GM23248 (cell line): ENCODE measurements at regions not wholly inside any gene's neighbourhood (a gene's known extent, or its start where the extent isn't known, plus 50 kb on each side); places are given as distances from the start of the nearest gene placed in this dataset.

Experiments
- DNase-seq: peaks from one replicate; pipeline ENCODE4 v3.0.0-alpha.2; 2015
- H2AFZ ChIP-seq: fragments of 200-600 bp; sonication (generic); 2 replicates; pipeline ENCODE4 v1.6.1; 2016; ENCODE audit warnings: antibody characterized with exemption
- H3F3A ChIP-seq: fragments of 200-600 bp; sonication (generic); 2 replicates; pipeline ENCODE4 v1.6.1; 2016; ENCODE audit warnings: mild to moderate bottlenecking, antibody characterized with exemption, mixed run types; ENCODE audit not compliant: insufficient read depth
- H3K27ac ChIP-seq: fragments of 200-600 bp; sonication (generic); 2 replicates; pipeline ENCODE4 v1.5.1; 2016; ENCODE audit warnings: mild to moderate bottlenecking
- H3K27me3 ChIP-seq: fragments of 200-600 bp; sonication (generic); replicated peaks from 2 replicates; pipeline ENCODE4 v1.6.1; 2016; ENCODE audit warnings: mild to moderate bottlenecking; ENCODE audit not compliant: insufficient read depth
- H3K36me3 ChIP-seq: fragments of 200-600 bp; sonication (generic); 2 replicates; pipeline ENCODE4 v1.6.1; 2016; ENCODE audit warnings: low read depth, mild to moderate bottlenecking
- H3K4me1 ChIP-seq: fragments of 200-600 bp; sonication (generic); 2 replicates; pipeline ENCODE4 v1.6.1; 2016; ENCODE audit warnings: mild to moderate bottlenecking; ENCODE audit not compliant: insufficient read depth
- H3K4me2 ChIP-seq: fragments of 200-600 bp; sonication (generic); one replicate; pipeline ENCODE4 v1.6.1; 2016; ENCODE audit warnings: mild to moderate bottlenecking; ENCODE audit not compliant: unreplicated experiment
- H3K4me3 ChIP-seq: fragments of 200-600 bp; sonication (generic); 2 replicates; pipeline ENCODE4 v1.5.1; 2016; ENCODE audit warnings: mild to moderate bottlenecking
- H3K79me2 ChIP-seq: fragments of 200-600 bp; sonication (generic); 2 replicates; pipeline ENCODE4 v1.6.1; 2016; ENCODE audit warnings: mild to moderate bottlenecking; ENCODE audit not compliant: insufficient read depth
- H3K9ac ChIP-seq: fragments of 200-600 bp; sonication (generic); 2 replicates; pipeline ENCODE4 v1.6.1; 2016; ENCODE audit warnings: mild to moderate bottlenecking
- H3K9me2 ChIP-seq: fragments of 200-600 bp; sonication (generic); 2 replicates; pipeline ENCODE4 v1.6.1; 2016; ENCODE audit warnings: mixed run types, mild to moderate bottlenecking, moderate library complexity; ENCODE audit not compliant: insufficient read depth
- H3K9me3 ChIP-seq: fragments of 200-600 bp; sonication (generic); one replicate; pipeline ENCODE4 v1.6.1; 2017; ENCODE audit warnings: low read depth
- H4K20me1 ChIP-seq: fragments of 200-600 bp; sonication (generic); 2 replicates; pipeline ENCODE4 v1.6.0; 2016; ENCODE audit not compliant: insufficient read depth
- EZH2 ChIP-seq: fragments of 200-600 bp; sonication (generic); IDR thresholded peaks from 2 replicates; pipeline ENCODE4 v1.6.1; 2018; ENCODE audit warnings: antibody characterized with exemption, mild to moderate bottlenecking; ENCODE audit not compliant: insufficient read depth, poor library complexity, severe bottlenecking
- EZH2phosphoT487 ChIP-seq: fragments of 200-600 bp; sonication (generic); IDR thresholded peaks from 2 replicates; pipeline ENCODE4 v1.6.1; 2018; ENCODE audit warnings: antibody characterized with exemption, moderate library complexity, mild to moderate bottlenecking, low read depth; ENCODE audit not compliant: insufficient read depth
- WGBS, 2 experiments: methylation state at CpG; one replicate each; pipeline ENCODE4 v1.1.6; 2015 to 2017; ENCODE audit warnings: low lambda C conversion rate in 2 of 2, low coverage in 1 of 2; ENCODE audit errors: missing lambda C conversion rate in 2 of 2; 5-methylcytosine and 5-hydroxymethylcytosine counted together
- in situ Hi-C: fragments of 300-500 bp; cut with MboI; formaldehyde crosslinking; loops from 2 replicates; pipeline ENCODE4 v1.15.0; 2020

DNA sequence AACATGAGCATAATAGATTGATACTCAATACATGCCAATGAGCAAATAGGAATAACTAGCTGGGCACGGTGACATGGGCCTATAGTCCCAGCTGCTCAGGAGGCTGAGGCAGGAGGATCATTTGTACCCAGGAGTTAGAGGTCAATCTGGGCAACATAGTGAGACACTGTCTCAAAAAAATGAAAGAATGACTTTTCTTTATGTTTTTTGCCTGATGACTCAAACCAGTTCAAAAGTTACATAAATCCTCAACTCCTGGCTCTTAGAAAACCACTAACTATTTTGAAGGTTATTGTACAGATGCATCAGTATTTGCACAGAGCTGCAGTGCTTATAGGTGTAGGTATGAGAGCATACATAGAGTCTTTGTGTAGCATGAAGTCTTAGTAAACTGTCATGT, 219.2 kb upstream of the RGS6 start:
- peaks cover 41% of the 10 kb centered on the region for H3K79me2 ChIP-seq
- peaks cover 76% of the 10 kb centered on the region for H3F3A ChIP-seq
- TF ChIP-seq EZH2phosphoT487 (no peak), EZH2 (no peak)
- H3K9me2 ChIP-seq, result no peaks in the 10 kb centered on the region
- H3K27ac ChIP-seq, result peak overlapping the region; percentile 90
- no peaks in the 10 kb centered on the region for H3K27me3 ChIP-seq
- no peaks in the 10 kb centered on the region for H4K20me1 ChIP-seq
- H3K36me3 ChIP-seq, result peaks cover 18% of the 10 kb centered on the region
- in situ Hi-C loops, result no loop called here
- H2AFZ ChIP-seq, result no peak overlapping the region
- peaks cover 73% of the 10 kb centered on the region for H3K4me1 ChIP-seq
- no peak overlapping the region for H3K4me3 ChIP-seq
- whole genome bisulfite sequencing, 2 experiments, result 100% methylated on average over 1 of the region's 1 CpG
- H3K9ac ChIP-seq, result peak overlapping the region; percentile 57
- peak overlapping the region; percentile 62 for H3K4me2 ChIP-seq
- H3K9me3 ChIP-seq, result no peaks in the 10 kb centered on the region
- DNase-seq, result peak; percentile 53

DNA sequence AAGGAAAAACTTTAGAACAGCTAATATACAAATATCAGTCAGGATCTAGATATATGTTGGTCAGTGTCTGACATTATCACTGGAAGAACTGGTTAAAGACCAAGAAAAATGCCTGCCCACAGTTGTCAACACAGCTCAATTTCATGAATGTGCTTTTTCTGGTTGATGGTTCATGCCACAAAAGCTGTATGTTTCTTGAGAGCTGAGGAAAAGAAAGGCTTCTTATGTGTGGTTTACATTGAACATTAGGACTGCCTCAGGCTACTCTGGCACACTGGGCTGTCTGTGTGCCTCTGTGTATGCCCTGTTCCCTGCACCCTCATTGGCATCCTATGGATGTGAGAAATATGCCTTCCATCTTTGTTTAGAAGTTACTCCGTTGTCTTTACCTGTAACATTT, 218.8 kb upstream of the RGS6 start:
- H3K9ac ChIP-seq, result peak overlapping the region; percentile 55
- in situ Hi-C loops, result no loop called here
- peak; percentile 19 for DNase-seq
- H3K4me2 ChIP-seq, result peak overlapping the region; percentile 62
- H4K20me1 ChIP-seq, result no peaks in the 10 kb centered on the region
- no peak for TF ChIP-seq EZH2
- TF ChIP-seq EZH2phosphoT487, result no peak
- peaks cover 78% of the 10 kb centered on the region for H3F3A ChIP-seq
- no peak overlapping the region for H3K4me3 ChIP-seq
- H3K36me3 ChIP-seq, result peaks cover 16% of the 10 kb centered on the region
- no peaks in the 10 kb centered on the region for H3K9me3 ChIP-seq
- H3K79me2 ChIP-seq, result peaks cover 41% of the 10 kb centered on the region
- H3K27ac ChIP-seq, result peak overlapping the region; percentile 90
- WGBS, 2 experiments, result 90 to 100% methylated on average over 1 of the region's 1 CpG
- H2AFZ ChIP-seq, result no peak overlapping the region
- H3K27me3 ChIP-seq, result no peaks in the 10 kb centered on the region
- H3K4me1 ChIP-seq, result peaks cover 73% of the 10 kb centered on the region
- H3K9me2 ChIP-seq, result no peaks in the 10 kb centered on the region

DNA sequence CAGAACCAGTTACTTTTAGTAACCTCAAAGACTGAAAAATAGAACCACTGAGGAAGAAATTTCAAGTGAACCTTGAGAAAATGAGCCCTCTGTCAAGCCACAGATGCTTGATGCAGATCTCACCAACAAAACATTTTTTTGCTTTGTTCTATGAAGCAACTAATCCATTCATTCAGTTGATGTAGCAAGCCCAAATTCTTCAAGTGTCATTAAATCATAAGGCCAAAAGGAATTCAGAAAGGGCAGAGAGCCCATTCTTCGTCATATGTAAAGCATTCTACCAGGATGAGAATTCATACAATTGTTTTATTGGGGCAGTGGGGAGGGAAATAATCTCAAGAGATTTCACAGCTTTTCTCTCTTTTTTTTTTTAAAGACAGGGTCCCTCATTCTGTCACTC, 218.0 kb upstream of the RGS6 start:
- peaks cover 11% of the 10 kb centered on the region for H3K36me3 ChIP-seq
- peak overlapping the region; percentile 55 for H3K9ac ChIP-seq
- H2AFZ ChIP-seq, result no peak overlapping the region
- peaks cover 73% of the 10 kb centered on the region for H3K4me1 ChIP-seq
- DNase-seq, result peak; percentile 95
- in situ Hi-C loops, result no loop called here
- no peaks in the 10 kb centered on the region for H4K20me1 ChIP-seq
- H3K9me2 ChIP-seq, result no peaks in the 10 kb centered on the region
- H3K27me3 ChIP-seq, result no peaks in the 10 kb centered on the region
- 0 to 2% methylated on average over 1 of the region's 1 CpG for WGBS, 2 experiments
- peaks cover 42% of the 10 kb centered on the region for H3K79me2 ChIP-seq
- H3F3A ChIP-seq, result peaks cover 86% of the 10 kb centered on the region
- H3K4me3 ChIP-seq, result peak overlapping the region; percentile 33; the same call in 1 of the 2 replicates
- H3K9me3 ChIP-seq, result no peaks in the 10 kb centered on the region
- peak overlapping the region; percentile 90 for H3K27ac ChIP-seq
- peak overlapping the region; percentile 62 for H3K4me2 ChIP-seq
- TF ChIP-seq EZH2phosphoT487, result no peak
- no peak for TF ChIP-seq EZH2

DNA sequence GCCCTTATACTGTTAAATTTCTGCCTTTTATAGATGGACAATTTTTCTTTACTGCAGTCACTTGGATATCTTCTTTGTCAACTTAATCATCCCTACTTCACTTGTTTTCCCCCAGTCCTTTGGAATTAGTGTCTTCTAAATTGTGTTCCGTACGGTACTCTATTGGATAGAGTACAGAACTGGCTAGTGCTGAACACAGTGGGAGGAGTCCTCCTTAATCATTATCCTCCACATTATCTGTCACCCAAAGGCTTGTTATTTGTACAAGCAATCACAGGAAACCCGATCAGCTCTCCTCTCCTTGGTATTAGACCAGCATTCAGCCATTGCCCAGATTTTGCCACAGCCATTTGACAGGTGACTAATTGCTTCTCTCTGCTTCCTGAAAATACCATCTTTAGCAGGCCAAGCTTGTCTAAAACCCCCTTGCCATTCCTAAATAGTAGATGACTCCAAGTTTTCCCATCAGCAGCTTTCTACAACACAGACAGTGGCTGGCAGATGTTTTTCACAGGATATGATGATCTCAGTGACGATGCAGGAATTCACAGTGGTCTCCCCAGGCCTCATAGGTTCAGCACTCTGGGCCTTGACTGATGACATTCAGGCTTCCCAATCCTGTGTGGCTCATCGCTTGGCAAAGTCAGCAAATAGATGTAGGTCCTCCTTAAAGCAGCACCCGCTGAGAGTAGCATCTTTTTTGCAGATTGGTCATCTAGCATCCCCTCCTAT, 216.0 kb upstream of the RGS6 start:
- Histone ChIP-seq H3K9ac (no peak overlapping the region; the same call in 1 of the 2 replicates), H3K36me3 (no peaks in the 10 kb centered on the region)
- in situ Hi-C loops, result no loop called here

More for the DNA sequence above, 216.0 kb upstream of the RGS6 start:
- Histone ChIP-seq H3K4me1 (peaks cover 60% of the 10 kb centered on the region), H3F3A (peaks cover 70% of the 10 kb centered on the region), H3K4me3 (no peak overlapping the region), H3K27me3 (no peaks in the 10 kb centered on the region), H2AFZ (no peak overlapping the region), H3K9me3 (no peaks in the 10 kb centered on the region), H4K20me1 (no peaks in the 10 kb centered on the region), H3K27ac (peak overlapping the region; percentile 90), H3K79me2 (peaks cover 50% of the 10 kb centered on the region), H3K9me2 (no peaks in the 10 kb centered on the region), H3K4me2 (peak overlapping the region; percentile 24)
- 69 to 77% methylated on average over 6 of the region's 6 CpGs for WGBS, 2 experiments
- TF ChIP-seq EZH2phosphoT487 (no peak), EZH2 (no peak)
- DNase-seq, result peak; percentile 84
